MCF 10A (cell line): ENCODE measurements at regions not wholly inside any gene's neighbourhood (a gene's known extent, or its start where the extent isn't known, plus 50 kb on each side); places are given as distances from the start of the nearest gene placed in this dataset.

ENCODE experiments used
- BruUV-seq: library from RNA; stranded (reverse); fragments of 400-500 nt; replicated peaks from 2 replicates; lab custom pipeline; 2021; lab: Mats Ljungman, UMichigan
- CTCF ChIA-PET: fragments of 300-600 bp; sonication (Branson Sonifier 250); formaldehyde crosslinking; extraction: SDS; loops from one replicate; lab custom pipeline; 2021; ENCODE audit warnings: antibody characterized with exemption, inconsistent platforms; lab: Yijun Ruan, JAX
- POLR2A ChIA-PET: fragments of 300-600, 350-650 bp; sonication (Branson Sonifier 250); formaldehyde crosslinking; extraction: SDS; loops from one replicate; lab custom pipeline; 2020; ENCODE audit warnings: antibody characterized with exemption, inconsistent platforms; lab: Yijun Ruan, JAX
- DNase-seq: peaks from one replicate; pipeline ENCODE4 v3.0.0-alpha.2; 2018; ENCODE audit not compliant: unreplicated experiment
- H3K27ac Mint-ChIP-seq: one replicate; pipeline ENCODE4 v1.8.0; 2022; ENCODE audit warnings: mild to moderate bottlenecking, low read depth, mixed read lengths; ENCODE audit not compliant: unreplicated experiment
- H3K27me3 Mint-ChIP-seq: one replicate; pipeline ENCODE4 v1.8.0; 2022; ENCODE audit warnings: mixed read lengths; ENCODE audit not compliant: insufficient read depth, unreplicated experiment
- H3K36me3 Mint-ChIP-seq: one replicate; pipeline ENCODE4 v1.8.0; 2022; ENCODE audit warnings: mild to moderate bottlenecking, moderate library complexity, mixed read lengths; ENCODE audit not compliant: insufficient read depth, unreplicated experiment
- H3K4me1 Mint-ChIP-seq: one replicate; pipeline ENCODE4 v1.8.0; 2022; ENCODE audit warnings: mixed read lengths; ENCODE audit not compliant: insufficient read depth, unreplicated experiment
- H3K4me3 Mint-ChIP-seq: one replicate; pipeline ENCODE4 v1.8.0; 2022; ENCODE audit warnings: mild to moderate bottlenecking, moderate library complexity, mixed read lengths; ENCODE audit not compliant: unreplicated experiment
- H3K9me3 Mint-ChIP-seq: one replicate; pipeline ENCODE4 v1.8.0; 2022; ENCODE audit warnings: mixed read lengths; ENCODE audit not compliant: unreplicated experiment
- CTCF ChIP-seq: fragments of 200-600 bp; IDR thresholded peaks from one replicate; pipeline ENCODE4 v1.8.0; 2022; ENCODE audit warnings: antibody characterized with exemption, mild to moderate bottlenecking; ENCODE audit not compliant: unreplicated experiment
- intact Hi-C: fragments of 100-400 bp; cut with micrococcal nuclease; formaldehyde crosslinking; loops from 2 replicates; pipeline ENCODE4 v1.14.1; 2022

- Mint-ChIP-seq H3K4me3 (no peak overlapping the region), H3K27ac (no peak overlapping the region), H3K27me3 (no peaks in the 10 kb centered on the region), H3K36me3 (no peaks in the 10 kb centered on the region), H3K9me3 (no peaks in the 10 kb centered on the region), H3K4me1 (no peaks in the 10 kb centered on the region)
- DNase-seq, result no peak
- BruUV-seq, result no TSS peak
- intact Hi-C loops, result no loop called here
- ChIA-PET CTCF (no interaction called here), POLR2A (no interaction called here)
- no peak for TF ChIP-seq CTCF
Measured at GRCh38 chr2:150850641-150851040, 363.2 kb upstream of the RND3 start.

- Mint-ChIP-seq H3K27me3 (no peaks in the 10 kb centered on the region), H3K4me1 (no peaks in the 10 kb centered on the region), H3K36me3 (no peaks in the 10 kb centered on the region), H3K27ac (no peak overlapping the region), H3K9me3 (no peaks in the 10 kb centered on the region), H3K4me3 (no peak overlapping the region)
- ChIA-PET POLR2A (no interaction called here), CTCF (interaction anchor here (0.6 to 1.1 kb wide), 2 partner anchors 14 to 25 kb away, joined by 3 to 7 read pairs; no protein-coding TSS in a partner anchor)
- intact Hi-C loops, result no loop called here
- TF ChIP-seq CTCF, result no peak
- DNase-seq, result no peak
- BruUV-seq, result no TSS peak
Measured at GRCh38 chr2:150847578-150847977, 360.1 kb upstream of the RND3 start.

GRCh38 chr2:150846691-150847090 lies 359.2 kb upstream of the RND3 start:
- BruUV-seq, result no TSS peak
- no peaks in the 10 kb centered on the region for H3K36me3 Mint-ChIP-seq
- H3K4me3 Mint-ChIP-seq, result no peak overlapping the region
- no peaks in the 10 kb centered on the region for H3K4me1 Mint-ChIP-seq
- no peak overlapping the region for H3K27ac Mint-ChIP-seq
- H3K27me3 Mint-ChIP-seq, result no peaks in the 10 kb centered on the region
- POLR2A ChIA-PET, result no interaction called here
- CTCF ChIA-PET, result interaction anchor here (0.6 kb wide), 1 partner anchor 24 kb away, joined by 7 read pairs; no protein-coding TSS in a partner anchor
- no peak for DNase-seq
- H3K9me3 Mint-ChIP-seq, result no peaks in the 10 kb centered on the region
- TF ChIP-seq CTCF, result no peak
- intact Hi-C loops, result no loop called here

- no TSS peak for BruUV-seq
- ChIA-PET POLR2A (no interaction called here), CTCF (interaction anchor here (1.1 kb wide), 1 partner anchor 9 kb away, joined by 4 read pairs; no protein-coding TSS in a partner anchor)
- no peak overlapping the region for H3K4me3 Mint-ChIP-seq
- no peaks in the 10 kb centered on the region for H3K36me3 Mint-ChIP-seq
- TF ChIP-seq CTCF, result no peak
- DNase-seq, result no peak
- H3K4me1 Mint-ChIP-seq, result no peaks in the 10 kb centered on the region
- intact Hi-C loops, result no loop called here
- no peaks in the 10 kb centered on the region for H3K9me3 Mint-ChIP-seq
- H3K27me3 Mint-ChIP-seq, result no peaks in the 10 kb centered on the region
- no peak overlapping the region for H3K27ac Mint-ChIP-seq
Measured at GRCh38 chr2:150832686-150833085, 345.2 kb upstream of the RND3 start.
